T47D (cell line): ENCODE measurements at regions not wholly inside any gene's neighbourhood (a gene's known extent, or its start where the extent isn't known, plus 50 kb on each side); places are given as distances from the start of the nearest gene placed in this dataset.

Experiments used
- DNase-seq, 2 experiments: peaks; one replicate each; pipeline versions ENCODE4 v3.0.0 to v3.0.0-alpha.2; 2011 to 2012; ENCODE audit warnings: low read depth in 1 of 2, low spot score in 1 of 2
- JUND ChIP-seq: IDR thresholded peaks from 2 replicates; pipeline ENCODE4 v1.6.1; 2012; ENCODE audit warnings: low read depth
- in situ Hi-C: cut with HindIII; loops from 2 replicates; pipeline ENCODE4 v1.10.0; 2016; ENCODE audit warnings: low sequenced_read_pairs, low pct_unique_long_range_greater_than_20kb

DNA sequence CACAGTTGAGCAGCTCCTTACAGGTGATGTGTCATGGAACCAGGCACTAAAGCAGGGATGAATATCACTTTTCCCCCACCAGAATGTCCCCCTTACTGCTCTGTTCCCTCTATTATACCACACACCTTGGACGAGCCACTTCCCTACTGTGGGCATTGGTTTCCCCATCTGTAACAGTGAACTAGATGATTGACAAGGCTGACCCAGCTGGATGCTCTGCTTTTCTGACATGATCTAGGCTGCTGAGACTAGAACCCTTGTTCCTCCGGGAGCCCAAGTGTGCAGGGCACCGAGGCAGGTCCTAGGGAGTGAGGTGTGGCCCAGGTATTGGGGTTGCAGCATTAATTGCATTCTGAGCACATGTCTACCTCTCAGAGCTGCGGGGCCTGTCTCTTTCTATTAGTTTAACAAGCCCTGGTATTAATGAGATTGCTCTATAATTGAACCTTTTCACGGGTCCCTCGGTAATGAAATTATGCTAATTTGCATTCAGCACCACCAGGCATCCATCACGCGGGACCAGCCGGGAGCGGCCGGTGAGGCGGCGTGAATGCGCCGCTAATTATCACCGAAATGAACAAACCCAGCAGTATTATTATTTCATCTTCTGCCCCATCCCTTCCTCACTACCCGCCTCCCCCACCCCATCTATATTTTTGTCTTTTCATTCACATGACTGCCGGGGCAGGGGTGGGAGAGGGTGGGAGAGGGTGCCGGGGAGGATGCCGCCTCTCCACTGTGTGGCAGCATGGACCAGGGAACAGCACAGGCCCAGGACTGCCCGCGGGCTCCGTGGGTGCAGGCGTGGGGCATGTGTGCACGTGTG is 121.1 kb downstream of the CYLD start:
- in situ Hi-C loops, result no loop called here
- TF ChIP-seq JUND, result no peak
- no peak for DNase-seq

DNA sequence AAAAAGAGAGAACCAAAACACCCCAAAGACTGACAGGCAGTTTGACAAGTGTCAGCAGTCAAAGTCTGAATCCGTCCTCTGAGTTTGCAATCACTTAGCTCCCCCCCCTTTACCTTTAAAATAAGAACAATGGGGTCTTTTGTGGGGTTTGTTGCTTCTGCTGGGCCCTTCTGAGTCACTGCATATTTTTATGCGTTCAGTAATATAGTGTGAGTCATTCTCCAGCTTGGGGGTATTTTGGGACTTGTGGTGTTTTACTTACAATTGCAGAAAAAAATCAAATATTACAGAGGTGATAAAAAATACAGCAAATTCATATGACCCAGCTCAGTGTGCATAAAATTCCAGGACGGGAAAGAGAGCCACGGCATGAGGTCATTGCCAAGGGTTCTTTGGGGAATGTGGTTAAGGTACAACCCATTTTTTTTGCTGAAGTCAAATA is 120.1 kb downstream of the CYLD start:
- in situ Hi-C loops, result no loop called here
- TF ChIP-seq JUND, result no peak
- no peak for DNase-seq

DNA sequence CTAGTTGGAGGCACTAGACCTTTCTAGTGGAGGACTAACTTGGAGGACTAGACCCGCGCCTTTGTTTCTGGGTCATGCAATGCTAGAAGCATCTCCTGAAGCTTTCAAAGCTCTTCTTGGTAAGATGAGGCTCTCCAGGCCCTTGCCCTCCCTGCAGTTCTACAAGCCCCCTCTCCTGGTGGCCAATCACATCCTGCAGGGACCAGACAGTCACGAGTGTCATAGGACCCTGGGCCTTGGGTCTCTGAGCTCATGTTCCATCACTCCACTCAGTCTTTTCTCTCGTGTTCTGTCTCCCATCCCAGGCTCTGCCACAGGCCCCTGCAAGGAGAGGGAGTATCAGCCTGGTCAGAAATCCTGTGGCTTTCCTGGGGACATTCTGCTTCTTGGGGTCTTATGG is 119.6 kb downstream of the CYLD start:
- DNase-seq, result no peak
- in situ Hi-C loops, result no loop called here
- TF ChIP-seq JUND, result no peak

DNA sequence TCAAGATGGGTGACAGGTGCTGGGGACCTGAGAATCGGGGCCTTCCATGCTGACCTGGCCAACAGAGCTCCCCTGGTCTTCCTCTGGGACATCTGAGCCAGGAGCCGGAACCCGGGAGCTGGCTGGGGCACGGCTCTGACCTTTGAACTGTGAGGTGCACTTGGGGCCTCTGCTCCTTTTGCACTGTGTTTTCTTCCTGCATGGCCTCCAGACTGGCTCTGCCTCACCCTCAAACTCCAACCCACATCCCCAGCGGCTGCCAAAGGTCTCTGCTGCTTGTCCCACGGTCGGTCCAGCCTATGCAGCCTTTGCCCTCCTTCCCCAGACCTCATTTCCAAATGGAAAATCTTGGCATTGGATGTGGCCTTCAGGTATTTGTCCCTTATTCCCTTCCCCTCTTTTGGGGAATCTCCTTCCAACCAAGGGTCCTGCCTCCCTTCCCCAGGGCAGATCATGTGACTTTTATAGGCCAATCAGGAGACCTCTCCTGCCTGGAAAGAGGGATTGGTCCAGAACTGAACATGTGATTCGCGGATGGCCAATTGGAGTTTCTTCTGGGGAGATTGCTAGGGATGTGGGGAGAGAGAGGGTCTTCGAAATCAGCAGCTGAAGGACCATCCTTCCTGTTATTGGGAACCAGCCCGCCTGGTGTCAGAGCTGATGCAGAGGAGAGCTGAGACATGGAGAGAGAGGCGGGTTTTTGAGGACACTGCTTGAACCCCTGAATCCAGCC is 117.9 kb downstream of the CYLD start:
- DNase-seq, result no peak
- TF ChIP-seq JUND, result no peak
- in situ Hi-C loops, result no loop called here

DNA sequence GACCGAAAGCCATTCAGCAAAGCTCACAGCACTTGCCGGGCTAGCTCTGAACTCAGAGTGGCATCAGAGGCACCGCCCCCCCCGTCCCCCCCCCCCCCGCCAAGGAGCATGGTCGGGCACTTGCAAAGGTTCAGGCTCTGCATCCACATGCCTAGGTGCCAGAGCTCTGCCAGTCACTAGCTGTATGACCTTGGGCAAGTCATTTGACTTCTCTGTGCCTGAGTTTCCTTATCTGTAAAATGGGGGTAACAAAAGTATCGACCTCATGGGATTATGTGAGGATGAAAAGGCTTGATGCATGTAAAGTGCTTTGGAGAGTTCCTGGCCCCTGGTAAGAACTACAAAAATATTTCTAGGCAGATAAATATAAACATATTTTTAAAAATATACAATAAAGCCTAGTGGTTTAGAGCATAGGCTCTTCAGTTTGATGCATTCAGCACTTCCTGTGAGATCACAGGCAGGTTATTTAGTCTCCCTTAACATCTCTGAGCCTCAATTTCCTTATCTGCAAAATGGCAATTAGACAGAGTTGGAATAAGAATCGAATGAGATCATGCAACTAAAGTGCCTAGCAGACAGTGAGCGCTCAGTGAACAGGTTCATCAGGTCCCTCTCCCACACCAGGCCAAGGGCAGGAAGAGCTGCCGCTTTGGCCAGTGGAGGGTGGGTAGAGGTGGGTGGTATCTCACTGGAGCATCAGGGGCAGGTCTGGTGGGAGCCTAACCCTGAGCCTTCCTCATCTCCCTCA is 117.2 kb downstream of the CYLD start:
- TF ChIP-seq JUND, result no peak
- in situ Hi-C loops, result no loop called here

DNA sequence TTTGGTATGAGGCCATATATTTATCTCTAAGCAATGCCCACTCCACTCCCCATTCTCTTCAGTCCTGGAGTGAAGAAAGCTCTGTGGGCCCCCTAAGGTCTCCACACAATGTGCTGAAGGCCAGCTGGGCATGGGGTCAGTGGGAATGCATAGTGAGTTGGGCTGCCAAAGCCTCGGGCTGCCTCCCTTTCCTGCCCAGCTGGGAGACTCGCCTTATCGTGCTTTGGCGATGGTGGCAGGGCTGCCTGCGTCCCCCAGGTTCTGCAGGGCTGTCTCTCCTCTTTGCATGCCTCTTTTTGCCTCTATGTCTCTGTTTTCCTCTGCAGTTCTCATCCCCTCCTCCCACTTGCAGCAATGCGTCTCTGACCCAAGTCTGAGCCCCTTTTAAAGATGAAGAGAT is 116.5 kb downstream of the CYLD start:
- no peak for DNase-seq
- in situ Hi-C loops, result no loop called here
- TF ChIP-seq JUND, result no peak

More for the DNA sequence above, 117.2 kb downstream of the CYLD start:
- no peak for DNase-seq

DNA sequence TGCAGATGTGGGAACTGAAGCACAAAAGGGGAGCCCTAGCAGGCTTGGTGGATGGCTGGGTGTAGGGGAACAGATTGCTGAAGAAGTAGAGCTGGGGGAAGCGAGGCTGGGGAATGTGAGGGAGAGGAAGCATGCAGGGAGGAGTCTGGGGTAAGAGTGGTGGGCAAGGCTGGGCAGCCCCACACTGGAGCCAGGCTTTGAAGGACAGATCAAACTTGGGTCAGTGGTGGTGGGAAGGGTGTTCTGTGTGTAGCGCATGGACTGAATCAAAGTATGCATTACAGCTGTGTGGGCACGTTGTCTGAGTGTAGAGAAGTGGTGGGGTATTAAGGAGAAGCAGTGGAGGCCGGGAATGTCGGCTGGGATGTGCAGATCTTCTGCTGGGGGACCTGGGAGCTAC is 116.0 kb downstream of the CYLD start:
- DNase-seq, result no peak
- no peak for TF ChIP-seq JUND
- in situ Hi-C loops, result no loop called here

DNA sequence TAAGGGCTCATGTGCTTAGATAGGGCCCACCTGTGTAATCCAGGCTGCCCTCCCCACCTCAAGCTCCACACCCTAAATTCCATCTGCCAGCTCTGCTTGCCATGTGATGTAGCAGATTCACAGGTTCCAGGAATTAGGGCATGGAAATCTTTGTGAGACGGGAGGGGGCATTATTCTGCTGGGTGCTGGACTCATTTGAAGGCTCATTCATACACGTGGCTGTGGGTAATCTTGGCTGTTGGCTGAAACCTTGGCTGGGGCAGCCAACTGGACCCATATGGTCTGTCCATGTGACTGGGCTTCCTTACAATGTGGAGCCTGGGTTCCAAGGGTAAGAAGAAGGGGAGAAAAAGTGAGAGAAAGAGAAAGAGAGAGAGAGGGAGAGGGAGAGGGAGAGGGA is 115.1 kb downstream of the CYLD start:
- no peak for DNase-seq
- in situ Hi-C loops, result no loop called here

DNA sequence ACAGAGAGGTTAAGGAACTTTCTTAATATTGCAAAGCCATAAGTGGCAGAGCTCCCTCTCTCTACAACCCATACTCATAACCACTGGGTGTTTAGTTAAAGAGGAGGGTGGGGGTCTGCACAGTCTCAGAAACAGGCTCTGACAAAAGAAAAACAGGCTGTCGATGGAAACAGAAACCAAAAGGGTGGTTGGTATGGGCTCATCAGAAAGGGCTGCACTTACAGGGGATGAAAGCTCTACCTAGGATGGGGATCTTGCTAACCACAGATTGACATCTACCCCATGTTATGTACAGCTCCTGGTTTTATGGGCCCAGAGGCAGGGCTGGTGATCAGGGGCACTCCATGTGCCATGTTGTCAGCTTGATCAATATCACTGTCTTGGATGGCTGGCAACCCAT is 111.4 kb downstream of the CYLD start:
- DNase-seq, result no peak
- no peak for TF ChIP-seq JUND
- in situ Hi-C loops, result no loop called here

More for the DNA sequence above, 115.1 kb downstream of the CYLD start:
- TF ChIP-seq JUND, result no peak
